Endothelial cell of hepatic sinusoid (primary cell): ENCODE measurements at regions not wholly inside any gene's neighbourhood (a gene's known extent, or its start where the extent isn't known, plus 50 kb on each side); places are given as distances from the start of the nearest gene placed in this dataset.
"Not testable (repeated sequence)": the region's sequence is repeated elsewhere in the genome, so short reads cannot be mapped to it uniquely, and the experiment has no call there.

Experiments used
- in situ Hi-C: cut with HindIII; loops from 2 replicates; pipeline ENCODE4 v1.10.0; 2017; ENCODE audit warnings: low sequenced_read_pairs

GRCh38 chr5:17364987-17365810 is 132.8 kb upstream of the TAF11L2 start:
- in situ Hi-C loops: loop anchor here (5.0 kb wide), 1 partner anchor 38 kb away; no protein-coding TSS in a partner anchor

- in situ Hi-C loops: loop anchor here (5.0 kb wide), 1 partner anchor 38 kb away; no protein-coding TSS in a partner anchor
These were observed 132.3 kb upstream of the TAF11L2 start for GRCh38 chr5:17365811-17366138.

- in situ Hi-C loops: loop anchor here (5.0 kb wide), 1 partner anchor 40 kb away; no protein-coding TSS in a partner anchor
These were observed 130.7 kb upstream of the TAF11L2 start for GRCh38 chr5:17367256-17367840.

- in situ Hi-C loops: no loop called here
These were observed 127.4 kb upstream of the TAF11L2 start for GRCh38 chr5:17370651-17371050.

- in situ Hi-C loops: no loop called here
These were observed 124.6 kb upstream of the TAF11L2 start for GRCh38 chr5:17373406-17373805.

GRCh38 chr5:17373814-17374556 is 124.0 kb upstream of the TAF11L2 start:
- in situ Hi-C loops: no loop called here

GRCh38 chr5:17374973-17375742 is 122.9 kb upstream of the TAF11L2 start:
- in situ Hi-C loops: no loop called here

GRCh38 chr5:17375886-17376285 is 122.1 kb upstream of the TAF11L2 start:
- in situ Hi-C loops: not testable (repeated sequence)

- in situ Hi-C loops: no loop called here
These were observed 119.6 kb upstream of the TAF11L2 start for GRCh38 chr5:17378346-17378997.

GRCh38 chr5:17379100-17379951 is 118.7 kb upstream of the TAF11L2 start:
- in situ Hi-C loops: no loop called here

- in situ Hi-C loops: no loop called here
These were observed 116.1 kb upstream of the TAF11L2 start for GRCh38 chr5:17381932-17382331.

GRCh38 chr5:17383526-17383925 is 114.5 kb upstream of the TAF11L2 start:
- in situ Hi-C loops: no loop called here

GRCh38 chr5:17384181-17384580 is 113.8 kb upstream of the TAF11L2 start:
- in situ Hi-C loops: no loop called here

- in situ Hi-C loops: no loop called here
These were observed 109.3 kb upstream of the TAF11L2 start for GRCh38 chr5:17388717-17389116.

- in situ Hi-C loops: no loop called here
These were observed 103.9 kb upstream of the TAF11L2 start for GRCh38 chr5:17394086-17394485.

GRCh38 chr5:17395106-17395880 is 102.7 kb upstream of the TAF11L2 start:
- in situ Hi-C loops: no loop called here

- in situ Hi-C loops: no loop called here
These were observed 101.8 kb upstream of the TAF11L2 start for GRCh38 chr5:17396247-17396646.

GRCh38 chr5:17398431-17398830 is 99.6 kb upstream of the TAF11L2 start:
- in situ Hi-C loops: no loop called here
